A549 (cell line): ENCODE measurements at regions not wholly inside any gene's neighbourhood (a gene's known extent, or its start where the extent isn't known, plus 50 kb on each side); places are given as distances from the start of the nearest gene placed in this dataset.

Experiments
- ATAC-seq, 2 experiments: fragments of 200-7000 bp in 1 of 2; fragments of >200 bp in 1 of 2; cut with Nextera tagmentation in 1 of 2; cut with Tn5 transposase in 1 of 2; 3 replicates each; pipeline versions ENCODE4 v1.8.0 to v1.9.1; 2018 to 2020; ENCODE audit warnings: mild to moderate bottlenecking in 1 of 2, moderate library complexity in 1 of 2
- CTCF ChIA-PET: fragments of 300-600 bp; sonication (Branson Sonifier 250); formaldehyde crosslinking; extraction: SDS; loops from one replicate; lab custom pipeline; 2021; ENCODE audit warnings: antibody characterized with exemption, inconsistent platforms; lab: Yijun Ruan, JAX
- POLR2A ChIA-PET: fragments of 350-600 bp; formaldehyde crosslinking; extraction: SDS; loops from one replicate; lab custom pipeline; 2021; ENCODE audit warnings: antibody characterized with exemption, inconsistent platforms; lab: Yijun Ruan, JAX
- DNase-seq, 2 experiments: peaks; one replicate each; pipeline versions ENCODE4 v3.0.0 to v3.0.0-alpha.2; 2011 to 2016; ENCODE audit warnings: low read depth in 1 of 2, low spot score in 1 of 2
- FAIRE-seq: peaks from 2 replicates; lab custom pipeline; 2011; peaks lifted over from hg19 to GRCh38; lab: Jason Lieb, UNC
- H3K27ac ChIP-seq, 2 experiments: fragments of >200 bp; sonication (Bioruptor Twin); formaldehyde crosslinking; 3 replicates each; pipeline ENCODE4 v1.5.1; 2016 to 2017
- H3K4me1 ChIP-seq: fragments of >200 bp; sonication (Bioruptor Twin); formaldehyde crosslinking; 3 replicates; pipeline ENCODE4 v1.6.1; 2016
- H3K4me2 ChIP-seq: fragments of >200 bp; sonication (Bioruptor Twin); formaldehyde crosslinking; 3 replicates; pipeline ENCODE4 v1.6.1; 2016
- H3K4me3 ChIP-seq: fragments of >200 bp; sonication (Bioruptor Twin); formaldehyde crosslinking; 3 replicates; pipeline ENCODE4 v1.5.1; 2016
- H3K9me3 ChIP-seq: fragments of >200 bp; sonication (Bioruptor Twin); formaldehyde crosslinking; 3 replicates; pipeline ENCODE4 v1.6.1; 2016
- ATOH8 ChIP-seq: fragments of 250-450 bp; sonication (Bioruptor Pico); IDR thresholded peaks from 2 replicates; pipeline ENCODE4 v1.5.0; 2020; ENCODE audit warnings: low read depth, mild to moderate bottlenecking, moderate library complexity
- BCL3 ChIP-seq: fragments of >200 bp; sonication (Bioruptor Twin); formaldehyde crosslinking; IDR thresholded peaks from 3 replicates; pipeline ENCODE4 v1.6.1; 2016
- ELK1 ChIP-seq: fragments of 150-350 bp; IDR thresholded peaks from 2 replicates; pipeline ENCODE4 v1.6.1; 2014; ENCODE audit warnings: low read depth, mild to moderate bottlenecking, low read length
- EP300 ChIP-seq, 2 experiments: fragments of >200 bp; sonication (Bioruptor Twin); formaldehyde crosslinking; IDR thresholded peaks; 2 replicates in 1 of 2; 3 replicates in 1 of 2; pipeline ENCODE4 v1.6.1; 2016 to 2017
- ESRRA ChIP-seq: fragments of 150-350 bp; IDR thresholded peaks from 2 replicates; pipeline ENCODE4 v1.6.1; 2014; ENCODE audit warnings: mild to moderate bottlenecking, low read length, borderline replicate concordance
- FOSL2 ChIP-seq, 2 experiments: fragments of 450-650 bp in 1 of 2; fragments of >200 bp in 1 of 2; sonication (Bioruptor Twin) in 1 of 2; formaldehyde crosslinking; IDR thresholded peaks; 2 replicates each; pipeline versions ENCODE4 v1.5.0 to v1.6.1; 2016 to 2020; ENCODE audit warnings: mild to moderate bottlenecking in 1 of 2, moderate library complexity in 1 of 2
- FOXS1 ChIP-seq: fragments of 250-450 bp; sonication (Bioruptor Pico); IDR thresholded peaks from 2 replicates; pipeline ENCODE4 v1.5.0; 2020; ENCODE audit warnings: mild to moderate bottlenecking, moderate library complexity
- HMGXB4 ChIP-seq: fragments of 250-450 bp; sonication (Bioruptor Pico); IDR thresholded peaks from 2 replicates; pipeline ENCODE4 v1.5.0; 2021; ENCODE audit warnings: mild to moderate bottlenecking, moderate library complexity, borderline replicate concordance
- HOXB13 ChIP-seq: fragments of 250-450 bp; sonication (Bioruptor Pico); IDR thresholded peaks from 2 replicates; pipeline ENCODE4 v1.5.0; 2020; ENCODE audit warnings: low read depth, mild to moderate bottlenecking, moderate library complexity
- JUNB ChIP-seq: fragments of >200 bp; sonication (Bioruptor Twin); formaldehyde crosslinking; IDR thresholded peaks from 2 replicates; pipeline ENCODE4 v1.6.1; 2016
- KDM1A ChIP-seq: fragments of 200-600 bp; sonication (generic); IDR thresholded peaks from 2 replicates; pipeline ENCODE4 v1.6.1; 2016; ENCODE audit warnings: low read depth, mild to moderate bottlenecking
- KDM5A ChIP-seq: fragments of 200-600 bp; sonication (generic); IDR thresholded peaks from 2 replicates; pipeline ENCODE4 v1.6.1; 2016; ENCODE audit warnings: antibody characterized with exemption, mild to moderate bottlenecking
- NFE2L2 ChIP-seq: fragments of 150-350 bp; conservative IDR thresholded peaks from 2 replicates; pipeline ENCODE4 v1.6.1; 2014; ENCODE audit warnings: low read length
- NPAS2 ChIP-seq: fragments of 250-450 bp; sonication (Bioruptor Pico); IDR thresholded peaks from 2 replicates; pipeline ENCODE4 v1.8.0; 2022; ENCODE audit warnings: mild to moderate bottlenecking, moderate library complexity, borderline replicate concordance
- PBX3 ChIP-seq: IDR thresholded peaks from 2 replicates; pipeline ENCODE4 v1.6.1; 2012
- POLR2AphosphoS2 ChIP-seq: conservative IDR thresholded peaks from 2 replicates; pipeline ENCODE4 v1.6.1; 2012; ENCODE audit warnings: low read length, improper control_type of control experiment, inconsistent platforms
- RCOR1 ChIP-seq: fragments of 150-350 bp; IDR thresholded peaks from 2 replicates; pipeline ENCODE4 v1.6.1; 2014; ENCODE audit warnings: antibody characterized with exemption, low read length, low read depth
- SMC3 ChIP-seq: fragments of >200 bp; sonication (Bioruptor Twin); formaldehyde crosslinking; IDR thresholded peaks from 3 replicates; pipeline ENCODE4 v1.6.1; 2018; ENCODE audit warnings: inconsistent platforms
- SREBF2 ChIP-seq: fragments of 450-650 bp; IDR thresholded peaks from 2 replicates; pipeline ENCODE4 v1.6.1; 2014; ENCODE audit warnings: mild to moderate bottlenecking, moderate library complexity
- USF2 ChIP-seq: fragments of 450-650 bp; IDR thresholded peaks from 2 replicates; pipeline ENCODE4 v1.6.1; 2014; ENCODE audit warnings: antibody characterized with exemption
- ZC3H11A ChIP-seq: fragments of 450-650 bp; IDR thresholded peaks from 2 replicates; pipeline ENCODE4 v1.6.1; 2014; ENCODE audit warnings: antibody characterized with exemption, mild to moderate bottlenecking
- WGBS: methylation state at CpG from one replicate; pipeline ENCODE4 v1.1.6; 2017; ENCODE audit errors: missing lambda C conversion rate; 5-methylcytosine and 5-hydroxymethylcytosine counted together

- TF ChIP-seq HMGXB4 (CRISPR knock-in tag) (no peak), RCOR1 (no peak), JUNB (no peak), NFE2L2 (no peak)
Measured at GRCh38 chr7:42690794-42691639, 220.9 kb downstream of the C7orf25 start (continued).

- CTCF ChIA-PET, result interaction anchor here (0.8 to 2.7 kb wide), 3 partner anchors 707 to 749 kb away, joined by 4 to 32 read pairs (median 11); no protein-coding TSS in a partner anchor
- ATAC-seq (no peak), FAIRE-seq (no peak), DNase-seq (no peak)
- POLR2A ChIA-PET, result no interaction called here
- Histone ChIP-seq H3K4me3 (no peak overlapping the region), H3K4me1 (no peaks in the 10 kb centered on the region), H3K27ac (no peak overlapping the region), H3K9me3 (no peaks in the 10 kb centered on the region), H3K4me2 (no peak overlapping the region)
- TF ChIP-seq USF2, result no peak
- TF ChIP-seq ELK1, result no peak
- no peak for TF ChIP-seq JUNB
- no peak for TF ChIP-seq FOXS1 (CRISPR knock-in tag)
- no peak for TF ChIP-seq ATOH8 (CRISPR knock-in tag)
- TF ChIP-seq HOXB13 (CRISPR knock-in tag), result no peak
- TF ChIP-seq PBX3, result no peak
- no peak for TF ChIP-seq EP300 (IDR thresholded peaks at IDR 0.05)
- TF ChIP-seq KDM1A, result no peak
- no peak for TF ChIP-seq NFE2L2
- no peak for TF ChIP-seq ESRRA
- no peak for TF ChIP-seq SMC3
- TF ChIP-seq KDM5A, result no peak
- no peak for TF ChIP-seq FOSL2 (IDR thresholded peaks at IDR 0.05)
- TF ChIP-seq FOSL2 (CRISPR knock-in tag; IDR thresholded peaks at IDR 0.05), result no peak
- TF ChIP-seq POLR2AphosphoS2, result no peak
- TF ChIP-seq SREBF2, result no peak
- TF ChIP-seq NPAS2 (CRISPR knock-in tag), result no peak
- TF ChIP-seq BCL3, result no peak
- no peak for TF ChIP-seq ZC3H11A
- TF ChIP-seq HMGXB4 (CRISPR knock-in tag), result no peak
- WGBS, result 3% methylated on average over 1 of the region's 1 CpG
Measured at GRCh38 chr7:42689626-42690025, 222.2 kb downstream of the C7orf25 start.
